NOMO-1 treated with dmso at 0.1 percent for 144 hours (cell line): ENCODE measurements at regions not wholly inside any gene's neighbourhood (a gene's known extent, or its start where the extent isn't known, plus 50 kb on each side); places are given as distances from the start of the nearest gene placed in this dataset.

Experiments
- DNase-seq: peaks from one replicate; lab custom pipeline; 2025; ENCODE audit not compliant: unreplicated experiment; lab: John Stamatoyannopoulos, UW

DNA sequence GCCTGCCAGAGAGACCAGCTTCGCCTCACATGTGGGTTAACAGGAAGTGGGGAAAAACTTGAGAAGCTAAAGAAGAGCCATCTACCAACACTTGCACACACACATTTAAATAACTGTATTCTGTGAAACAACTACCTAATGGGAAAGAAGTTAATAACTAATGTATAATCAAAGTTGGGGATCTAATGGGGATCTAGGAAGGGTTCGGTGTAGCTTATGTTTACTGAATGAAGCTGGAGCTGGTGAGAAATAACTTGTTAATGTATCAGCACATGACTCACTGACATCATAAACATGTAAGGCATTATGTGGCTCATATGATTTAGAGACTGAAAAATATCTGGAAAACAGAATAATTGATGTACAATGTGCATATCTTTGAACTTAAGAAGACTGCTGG lies 421.3 kb upstream of the NXPH2 start:
- DNase-seq: no peak

GRCh38 chr2:139196754-139197153 lies 416.6 kb upstream of the NXPH2 start:
- DNase-seq: no peak

GRCh38 chr2:139194546-139194945 lies 414.4 kb upstream of the NXPH2 start:
- no peak for DNase-seq

- no peak for DNase-seq
These were observed 396.9 kb upstream of the NXPH2 start for GRCh38 chr2:139177041-139177440.

- no peak for DNase-seq
These were observed 395.3 kb upstream of the NXPH2 start for GRCh38 chr2:139175510-139175909.

- DNase-seq: no peak
These were observed 390.2 kb upstream of the NXPH2 start for GRCh38 chr2:139170406-139170805.

GRCh38 chr2:139165601-139166000 lies 385.4 kb upstream of the NXPH2 start:
- no peak for DNase-seq

DNA sequence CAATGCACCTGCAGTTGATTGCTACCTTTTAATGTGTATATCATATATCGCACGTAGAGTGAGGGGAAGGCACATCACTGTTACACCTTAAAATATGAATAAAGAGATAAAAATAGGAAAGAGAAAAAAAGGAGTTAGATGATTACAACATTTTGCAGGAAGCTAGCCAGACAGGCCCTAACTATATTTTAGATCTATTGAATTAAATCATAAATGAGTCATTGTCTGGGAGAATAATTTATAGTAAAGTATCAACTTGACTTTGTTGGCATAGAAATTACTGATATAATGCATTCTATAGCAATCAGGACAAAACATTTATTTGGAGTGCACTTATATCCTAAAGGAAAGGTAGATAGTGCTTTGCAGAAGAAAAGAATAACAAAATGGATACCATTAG lies 384.9 kb upstream of the NXPH2 start:
- DNase-seq: no peak

GRCh38 chr2:139162957-139163356 lies 382.8 kb upstream of the NXPH2 start:
- no peak for DNase-seq

DNA sequence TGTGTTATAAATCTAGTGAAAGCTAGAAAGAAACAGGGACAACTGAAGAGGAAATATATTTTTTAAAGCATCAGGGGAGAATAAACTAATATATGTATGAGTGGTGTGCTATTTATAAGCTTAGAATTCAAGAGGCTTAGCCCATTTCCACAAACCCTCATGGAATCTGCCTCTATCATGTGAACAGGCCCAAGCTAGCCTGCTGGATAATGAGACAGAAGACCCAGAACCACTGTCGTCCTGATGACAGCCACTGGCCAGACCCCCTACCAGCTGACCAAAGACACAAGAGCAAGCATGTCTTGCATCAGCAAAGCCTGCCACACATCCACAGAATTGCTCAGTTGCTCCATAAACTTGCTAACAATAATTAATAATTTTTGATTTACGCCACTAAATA lies 382.3 kb upstream of the NXPH2 start:
- no peak for DNase-seq

GRCh38 chr2:139160836-139161235 lies 380.6 kb upstream of the NXPH2 start:
- DNase-seq: no peak

DNA sequence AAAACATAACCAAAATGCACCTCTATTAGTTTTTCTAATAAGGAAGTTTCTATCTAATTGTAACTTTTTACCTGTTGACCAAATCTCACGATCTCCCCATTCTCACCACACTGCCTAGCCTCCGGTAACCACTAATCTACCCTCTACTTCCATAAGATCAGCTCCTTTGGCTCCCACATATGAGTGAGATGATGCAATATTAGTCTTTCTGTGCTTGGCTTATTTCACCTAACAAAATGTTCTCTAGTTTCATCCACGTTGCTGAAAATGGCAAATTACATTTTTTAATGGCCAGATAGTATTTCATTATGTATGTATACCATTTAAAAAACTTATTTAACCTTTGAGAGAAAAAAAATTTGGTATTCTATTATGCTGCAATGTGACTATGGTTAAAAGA lies 379.0 kb upstream of the NXPH2 start:
- DNase-seq: no peak

- DNase-seq: no peak
These were observed 376.5 kb upstream of the NXPH2 start for GRCh38 chr2:139156730-139157129.

- DNase-seq: no peak
These were observed 375.8 kb upstream of the NXPH2 start for GRCh38 chr2:139155991-139156390.

GRCh38 chr2:139142252-139142880 lies 362.2 kb upstream of the NXPH2 start:
- no peak for DNase-seq

- no peak for DNase-seq
These were observed 344.1 kb upstream of the NXPH2 start for GRCh38 chr2:139124271-139124670.

GRCh38 chr2:139123795-139124194 lies 343.6 kb upstream of the NXPH2 start:
- DNase-seq: no peak

- no peak for DNase-seq
These were observed 342.5 kb upstream of the NXPH2 start for GRCh38 chr2:139122711-139123158.

GRCh38 chr2:139099721-139100120 lies 319.5 kb upstream of the NXPH2 start:
- no peak for DNase-seq

- no peak for DNase-seq
These were observed 318.8 kb upstream of the NXPH2 start for GRCh38 chr2:139098961-139099360.

- no peak for DNase-seq
These were observed 302.9 kb upstream of the NXPH2 start for GRCh38 chr2:139083121-139083520.

GRCh38 chr2:139080244-139080643 lies 300.1 kb upstream of the NXPH2 start:
- DNase-seq: no peak

DNA sequence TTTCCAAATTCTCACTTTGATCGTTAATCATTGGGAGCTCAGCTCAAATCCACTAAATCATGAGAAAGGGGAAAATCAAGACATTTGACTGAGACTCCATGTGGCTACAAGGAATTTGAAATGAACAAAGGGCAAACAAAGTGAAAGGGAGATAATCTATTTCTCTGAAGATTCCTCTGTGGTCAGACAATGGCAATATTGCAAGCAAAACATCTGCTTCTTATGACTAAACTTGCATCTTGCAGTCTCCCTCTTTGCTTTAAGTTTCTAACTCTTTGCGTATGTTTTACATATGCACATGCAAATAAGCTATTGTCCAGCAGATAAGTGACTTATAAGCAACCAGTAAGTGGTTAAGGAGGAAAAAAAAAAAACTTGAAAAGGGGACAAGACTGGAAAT lies 299.1 kb upstream of the NXPH2 start:
- DNase-seq: no peak
